ENCODE measurements at regions not wholly inside any gene's neighbourhood (a gene's known extent, or its start where the extent isn't known, plus 50 kb on each side); places are given as distances from the start of the nearest gene placed in this dataset.

- TF ChIP-seq, protein P1, sequence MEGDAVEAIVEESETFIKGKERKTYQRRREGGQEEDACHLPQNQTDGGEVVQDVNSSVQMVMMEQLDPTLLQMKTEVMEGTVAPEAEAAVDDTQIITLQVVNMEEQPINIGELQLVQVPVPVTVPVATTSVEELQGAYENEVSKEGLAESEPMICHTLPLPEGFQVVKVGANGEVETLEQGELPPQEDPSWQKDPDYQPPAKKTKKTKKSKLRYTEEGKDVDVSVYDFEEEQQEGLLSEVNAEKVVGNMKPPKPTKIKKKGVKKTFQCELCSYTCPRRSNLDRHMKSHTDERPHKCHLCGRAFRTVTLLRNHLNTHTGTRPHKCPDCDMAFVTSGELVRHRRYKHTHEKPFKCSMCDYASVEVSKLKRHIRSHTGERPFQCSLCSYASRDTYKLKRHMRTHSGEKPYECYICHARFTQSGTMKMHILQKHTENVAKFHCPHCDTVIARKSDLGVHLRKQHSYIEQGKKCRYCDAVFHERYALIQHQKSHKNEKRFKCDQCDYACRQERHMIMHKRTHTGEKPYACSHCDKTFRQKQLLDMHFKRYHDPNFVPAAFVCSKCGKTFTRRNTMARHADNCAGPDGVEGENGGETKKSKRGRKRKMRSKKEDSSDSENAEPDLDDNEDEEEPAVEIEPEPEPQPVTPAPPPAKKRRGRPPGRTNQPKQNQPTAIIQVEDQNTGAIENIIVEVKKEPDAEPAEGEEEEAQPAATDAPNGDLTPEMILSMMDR (IDR thresholded peaks at IDR 0.05): no peak
- TF ChIP-seq EP300 (IDR thresholded peaks at IDR 0.05): no peak
- no peak for TF ChIP-seq POLR2A (IDR thresholded peaks at IDR 0.05)
- TF ChIP-seq POLR2AphosphoS5 (IDR thresholded peaks at IDR 0.05): no peak
Observed at GRCh38 chr5:73388740-73389139, 59.8 kb downstream of the FOXD1 start.

Measured in stomach (tissue), 4 donors.